ENCODE measurements at regions not wholly inside any gene's neighbourhood (a gene's known extent, or its start where the extent isn't known, plus 50 kb on each side); places are given as distances from the start of the nearest gene placed in this dataset.
"Not testable (repeated sequence)": the region's sequence is repeated elsewhere in the genome, so short reads cannot be mapped to it uniquely, and the experiment has no call there.

DNA sequence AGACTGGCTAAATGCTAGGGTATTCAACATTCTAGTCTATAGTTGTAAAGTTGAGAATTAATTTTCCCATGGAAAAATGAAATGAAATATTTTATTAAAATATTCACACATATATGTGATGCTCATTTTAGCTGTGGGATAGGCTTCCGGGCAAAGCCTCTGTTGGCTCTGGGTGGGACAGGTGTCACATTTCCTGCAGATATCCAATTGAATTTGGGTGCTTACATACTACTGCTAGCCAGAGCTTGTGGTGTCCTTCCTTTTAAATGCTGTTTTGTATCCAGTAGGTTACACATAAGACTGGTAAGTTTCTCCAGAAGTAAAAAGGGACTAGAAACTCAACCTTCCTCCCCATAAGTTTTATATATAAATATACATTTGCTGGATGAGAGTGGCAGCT is 73.8 kb downstream of the RPRM start:
- Histone ChIP-seq H3K9me3 (no peaks in the 10 kb centered on the region), H3K4me3 (no peak overlapping the region), H3K27me3 (no peaks in the 10 kb centered on the region), H3K36me3 (no peaks in the 10 kb centered on the region), H3K4me1 (no peaks in the 10 kb centered on the region), H3K27ac (no peak overlapping the region)
- DNase-seq (ENCODE audit: low spot score in 2 of 2): no peak
- intact Hi-C loops (cut with DNase I; ENCODE audit: low total_unique reads): no loop called here
- TF ChIP-seq CTCF (IDR thresholded peaks at IDR 0.05) (no peak), POLR2A (IDR thresholded peaks at IDR 0.05) (no peak), POLR2AphosphoS5 (IDR thresholded peaks at IDR 0.05) (no peak)

DNA sequence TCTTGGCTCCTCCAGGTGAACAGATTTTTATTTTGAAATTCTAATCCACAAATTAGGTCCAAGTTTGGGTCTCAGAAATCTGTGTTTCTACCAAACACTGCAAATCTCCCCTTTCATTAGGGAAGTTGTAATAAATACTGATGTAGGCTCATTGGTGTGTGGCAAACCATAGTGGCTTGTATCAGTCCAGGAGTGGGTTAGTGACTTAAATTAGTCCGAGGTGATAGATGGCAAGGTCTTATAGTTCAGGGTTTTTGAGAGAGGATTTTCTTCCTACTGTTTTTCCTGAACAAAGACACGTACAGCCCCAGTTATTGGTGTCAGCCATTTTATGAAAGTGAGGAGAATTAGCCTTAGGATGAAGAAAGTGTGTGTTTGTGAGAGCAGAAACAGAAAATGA is 74.6 kb downstream of the RPRM start:
- H3K4me1 ChIP-seq: no peaks in the 10 kb centered on the region
- intact Hi-C loops (cut with DNase I; ENCODE audit: low total_unique reads): no loop called here
- H3K9me3 ChIP-seq: no peaks in the 10 kb centered on the region
- no peaks in the 10 kb centered on the region for H3K36me3 ChIP-seq
- H3K27me3 ChIP-seq: no peaks in the 10 kb centered on the region
- DNase-seq (ENCODE audit: low spot score in 2 of 2): no peak
- no peak overlapping the region for H3K4me3 ChIP-seq
- no peak for TF ChIP-seq CTCF (IDR thresholded peaks at IDR 0.05)
- TF ChIP-seq POLR2AphosphoS5 (IDR thresholded peaks at IDR 0.05): no peak
- no peak for TF ChIP-seq POLR2A (IDR thresholded peaks at IDR 0.05)
- no peak overlapping the region for H3K27ac ChIP-seq

DNA sequence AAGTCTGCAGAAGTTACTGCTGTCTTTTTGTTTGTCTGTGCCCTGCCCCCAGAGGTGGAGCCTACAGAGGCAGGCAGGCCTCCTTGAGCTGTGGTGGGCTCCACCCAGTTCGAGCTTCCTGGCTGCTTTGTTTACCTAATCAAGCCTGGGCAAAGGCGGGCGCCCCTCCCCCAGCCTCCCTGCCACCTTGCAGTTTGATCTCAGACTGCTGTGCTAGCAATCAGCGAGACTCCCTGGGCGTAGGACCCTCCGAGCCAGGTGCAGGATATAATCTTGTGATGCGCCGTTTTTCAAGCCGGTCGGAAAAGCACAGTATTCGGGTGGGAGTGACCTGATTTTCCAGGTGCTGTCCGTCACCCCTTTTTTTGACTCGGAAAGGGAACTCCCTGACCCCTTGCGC is 75.2 kb downstream of the RPRM start:
- H3K27me3 ChIP-seq; H3K4me1 ChIP-seq; H3K27ac ChIP-seq; H3K36me3 ChIP-seq; H3K9me3 ChIP-seq; intact Hi-C loops (cut with DNase I; ENCODE audit: low total_unique reads); DNase-seq (ENCODE audit: low spot score in 2 of 2); H3K4me3 ChIP-seq: not testable (repeated sequence)

DNA sequence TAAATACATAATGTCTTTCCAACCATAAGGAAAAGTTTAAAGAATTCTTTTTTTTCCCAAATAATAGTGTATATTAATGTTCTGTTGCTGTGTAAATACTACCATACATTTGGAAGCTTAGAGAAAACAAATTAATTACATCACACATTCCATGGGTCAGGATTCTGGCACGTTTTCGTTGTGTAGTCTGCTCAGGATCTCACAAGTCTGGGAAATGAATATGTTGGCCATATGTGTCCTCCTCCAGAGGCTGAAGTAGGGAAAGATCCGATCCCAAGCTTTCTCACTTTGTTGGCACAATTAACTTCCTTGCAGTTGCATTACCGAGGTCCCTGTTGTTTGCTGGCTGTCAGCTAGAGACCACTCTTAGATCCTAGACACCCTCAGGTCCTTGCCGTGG is 83.9 kb downstream of the RPRM start:
- no peak for TF ChIP-seq POLR2A (IDR thresholded peaks at IDR 0.05)
- no peaks in the 10 kb centered on the region for H3K4me1 ChIP-seq
- no peak overlapping the region for H3K4me3 ChIP-seq
- H3K9me3 ChIP-seq: peaks cover 0 to 10% of the 10 kb centered on the region in 2 donors
- H3K27me3 ChIP-seq: no peaks in the 10 kb centered on the region
- no peak overlapping the region for H3K27ac ChIP-seq
- intact Hi-C loops (cut with DNase I; ENCODE audit: low total_unique reads): no loop called here
- no peaks in the 10 kb centered on the region for H3K36me3 ChIP-seq
- no peak for DNase-seq (ENCODE audit: low spot score in 2 of 2)

GRCh38 chr2:153394247-153394646 is 84.3 kb downstream of the RPRM start:
- Histone ChIP-seq H3K27ac (no peak overlapping the region), H3K27me3 (no peaks in the 10 kb centered on the region), H3K9me3 (peaks cover 0 to 10% of the 10 kb centered on the region in 2 donors), H3K4me1 (no peaks in the 10 kb centered on the region), H3K36me3 (no peaks in the 10 kb centered on the region), H3K4me3 (no peak overlapping the region)
- intact Hi-C loops (cut with DNase I; ENCODE audit: low total_unique reads): no loop called here
- DNase-seq (ENCODE audit: low spot score in 2 of 2): no peak
- TF ChIP-seq CTCF (IDR thresholded peaks at IDR 0.05): no peak
- no peak for TF ChIP-seq POLR2AphosphoS5 (IDR thresholded peaks at IDR 0.05)
- no peak for TF ChIP-seq POLR2A (IDR thresholded peaks at IDR 0.05)

DNA sequence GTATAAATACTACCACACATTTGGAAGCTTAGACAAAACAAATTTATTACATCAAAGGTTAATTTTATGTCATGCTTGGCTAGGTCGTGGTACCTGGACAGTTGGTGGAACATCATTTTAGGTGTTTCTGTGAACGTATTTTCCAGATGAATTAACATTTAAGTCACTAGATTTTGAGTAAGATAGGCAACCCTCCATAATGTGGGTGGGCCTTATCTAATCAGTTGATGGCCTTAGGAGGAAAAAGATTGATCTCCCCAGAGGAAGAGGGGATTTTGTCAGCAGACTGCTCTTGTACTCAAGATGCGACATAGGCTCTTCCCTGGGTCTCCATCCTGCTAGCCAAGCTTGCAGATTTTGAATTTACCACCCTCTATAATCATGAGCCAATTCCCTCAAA is 85.0 kb downstream of the RPRM start:
- Histone ChIP-seq H3K36me3 (no peaks in the 10 kb centered on the region), H3K4me1 (no peaks in the 10 kb centered on the region), H3K27ac (no peak overlapping the region), H3K9me3 (peaks cover 0 to 10% of the 10 kb centered on the region in 2 donors), H3K4me3 (no peak overlapping the region), H3K27me3 (no peaks in the 10 kb centered on the region)
- TF ChIP-seq POLR2AphosphoS5 (IDR thresholded peaks at IDR 0.05) (no peak), CTCF (IDR thresholded peaks at IDR 0.05) (no peak), POLR2A (IDR thresholded peaks at IDR 0.05) (no peak)
- intact Hi-C loops (cut with DNase I; ENCODE audit: low total_unique reads): no loop called here
- DNase-seq (ENCODE audit: low spot score in 2 of 2): no peak
